ENCODE measurements at regions not wholly inside any gene's neighbourhood (a gene's known extent, or its start where the extent isn't known, plus 50 kb on each side); places are given as distances from the start of the nearest gene placed in this dataset.

- TF ChIP-seq POLR2AphosphoS5 (IDR thresholded peaks at IDR 0.05) (no peak), POLR2A (IDR thresholded peaks at IDR 0.05; ENCODE audit: low read depth) (no peak)
Observed at GRCh38 chr4:85265234-85265633, 209.7 kb upstream of the ARHGAP24 start.

All from esophagus muscularis mucosa (tissue), 2 donors.